ENCODE measurements at regions not wholly inside any gene's neighbourhood (a gene's known extent, or its start where the extent isn't known, plus 50 kb on each side); places are given as distances from the start of the nearest gene placed in this dataset.
"Not testable (repeated sequence)": the region's sequence is repeated elsewhere in the genome, so short reads cannot be mapped to it uniquely, and the experiment has no call there.

GRCh38 chr12:34229033-34229432, 206.7 kb downstream of the ALG10 start:
- not testable (repeated sequence) for DNase-seq

GRCh38 chr12:34233618-34234017, 211.3 kb downstream of the ALG10 start:
- no peak for DNase-seq

GRCh38 chr12:34236073-34236472, 213.8 kb downstream of the ALG10 start:
- DNase-seq = no peak

- DNase-seq = no peak
Measured at GRCh38 chr12:34244608-34245007, 222.3 kb downstream of the ALG10 start.

GRCh38 chr12:34249271-34249670, 227.0 kb downstream of the ALG10 start:
- DNase-seq = no peak

- DNase-seq = not testable (repeated sequence)
Measured at GRCh38 chr12:34251879-34252278, 229.6 kb downstream of the ALG10 start.

- DNase-seq = no peak
Measured at GRCh38 chr12:34253674-34254073, 231.4 kb downstream of the ALG10 start.

GRCh38 chr12:34257093-34257492, 234.8 kb downstream of the ALG10 start:
- DNase-seq = no peak

GRCh38 chr12:34262140-34262539, 239.8 kb downstream of the ALG10 start:
- DNase-seq = not testable (repeated sequence)

- DNase-seq = no peak
Measured at GRCh38 chr12:34264110-34264509, 241.8 kb downstream of the ALG10 start.

GRCh38 chr12:34273703-34274102, 251.4 kb downstream of the ALG10 start:
- not testable (repeated sequence) for DNase-seq

- DNase-seq = no peak
Measured at GRCh38 chr12:34275129-34275528, 252.8 kb downstream of the ALG10 start.

GRCh38 chr12:34286483-34286882, 264.2 kb downstream of the ALG10 start:
- DNase-seq = no peak

GRCh38 chr12:34286934-34287333, 264.6 kb downstream of the ALG10 start:
- DNase-seq = no peak

- DNase-seq = no peak
Measured at GRCh38 chr12:34287437-34287836, 265.1 kb downstream of the ALG10 start.

GRCh38 chr12:34287986-34288962, 266.0 kb downstream of the ALG10 start:
- DNase-seq = no peak

GRCh38 chr12:34288963-34289345, 266.7 kb downstream of the ALG10 start:
- no peak for DNase-seq

GRCh38 chr12:34289431-34290380, 267.4 kb downstream of the ALG10 start:
- DNase-seq = no peak

GRCh38 chr12:34290381-34290995, 268.2 kb downstream of the ALG10 start:
- no peak for DNase-seq

- no peak for DNase-seq
Measured at GRCh38 chr12:34291001-34291400, 268.7 kb downstream of the ALG10 start.

GRCh38 chr12:34291426-34291901, 269.2 kb downstream of the ALG10 start:
- no peak for DNase-seq

GRCh38 chr12:34292736-34293625, 270.7 kb downstream of the ALG10 start:
- no peak for DNase-seq
